Natural killer cell (primary cell): ENCODE measurements at regions not wholly inside any gene's neighbourhood (a gene's known extent, or its start where the extent isn't known, plus 50 kb on each side); places are given as distances from the start of the nearest gene placed in this dataset.
"Not testable (repeated sequence)": the region's sequence is repeated elsewhere in the genome, so short reads cannot be mapped to it uniquely, and the experiment has no call there.

Experiments
- ATAC-seq, 3 donors: fragments of 150-1000 bp in 2 of 3; fragments of 200-7000 bp in 1 of 3; cut with Tn5 transposase; 1 replicate in 1 of 3; 2 replicates in 2 of 3; pipeline ENCODE4 v1.10.0; 2021; ENCODE audit warnings: mild to moderate bottlenecking in 2 of 3, moderate library complexity in 2 of 3
- DNase-seq, 2 donors: peaks; one replicate each; pipeline versions ENCODE4 v3.0.0 to v3.0.0-alpha.2; 2013 to 2021; ENCODE audit warnings: mixed read lengths in 1 of 2
- H3K27ac ChIP-seq: one replicate; pipeline ENCODE4 v1.5.1; 2013; ENCODE audit warnings: mild to moderate bottlenecking, low read length
- H3K27me3 ChIP-seq: one replicate; pipeline ENCODE4 v1.6.1; 2013; ENCODE audit warnings: low read length; ENCODE audit not compliant: control insufficient read depth, insufficient read depth
- H3K36me3 ChIP-seq: one replicate; pipeline ENCODE4 v1.6.1; 2013; ENCODE audit warnings: low read length; ENCODE audit not compliant: control insufficient read depth, insufficient read depth
- H3K4me1 ChIP-seq: one replicate; pipeline ENCODE4 v1.6.1; 2013; ENCODE audit warnings: low read length; ENCODE audit not compliant: control insufficient read depth, insufficient read depth
- H3K4me3 ChIP-seq: one replicate; pipeline ENCODE4 v1.5.1; 2013; ENCODE audit warnings: low read length
- H3K9me3 ChIP-seq: one replicate; pipeline ENCODE4 v1.6.1; 2013; ENCODE audit warnings: low read length; ENCODE audit not compliant: control insufficient read depth, insufficient read depth
- H3K27ac Mint-ChIP-seq, 2 donors: one replicate each; pipeline ENCODE4 v1.8.0; 2022; ENCODE audit warnings: mild to moderate bottlenecking in 2 of 2, mixed read lengths in 2 of 2, moderate library complexity in 1 of 2
- H3K27me3 Mint-ChIP-seq, 2 donors: one replicate each; pipeline ENCODE4 v1.8.0; 2022; ENCODE audit warnings: low read depth in 2 of 2, mixed read lengths in 2 of 2
- H3K36me3 Mint-ChIP-seq: one replicate; pipeline ENCODE4 v1.8.0; 2022; ENCODE audit warnings: mixed read lengths
- H3K4me1 Mint-ChIP-seq, 2 donors: one replicate each; pipeline ENCODE4 v1.8.0; 2022; ENCODE audit warnings: mixed read lengths in 2 of 2
- H3K4me3 Mint-ChIP-seq: one replicate; pipeline ENCODE4 v1.8.0; 2022; ENCODE audit warnings: mild to moderate bottlenecking, moderate library complexity, mixed read lengths
- H3K9me3 Mint-ChIP-seq, 2 donors: one replicate each; pipeline ENCODE4 v1.8.0; 2022; ENCODE audit warnings: mixed read lengths in 2 of 2
- CTCF ChIP-seq: fragments of 200-600 bp; IDR thresholded peaks from one replicate; pipeline ENCODE4 v1.8.0; 2022; ENCODE audit warnings: antibody characterized with exemption
- WGBS: methylation state at CpG from one replicate; pipeline ENCODE4 v1.1.7; 2013; ENCODE audit warnings: missing lambda C conversion rate; ENCODE audit not compliant: insufficient coverage; 5-methylcytosine and 5-hydroxymethylcytosine counted together
- intact Hi-C: fragments of 100-400 bp; cut with micrococcal nuclease; formaldehyde crosslinking; loops from one replicate; pipeline ENCODE4 v1.14.2; 2022

- WGBS = no CpG with 5 or more reads among the region's 3 CpGs
- Histone ChIP-seq H3K4me3 (no peak overlapping the region), H3K9me3 (no peaks in the 10 kb centered on the region), H3K27ac (no peak overlapping the region), H3K27me3 (no peaks in the 10 kb centered on the region), H3K4me1 (no peaks in the 10 kb centered on the region), H3K36me3 (no peaks in the 10 kb centered on the region)
- Mint-ChIP-seq H3K27me3 (no peaks in the 10 kb centered on the region), H3K36me3 (no peaks in the 10 kb centered on the region), H3K4me1 (no peaks in the 10 kb centered on the region), H3K27ac (no peak overlapping the region), H3K9me3 (peaks cover 0 to 2% of the 10 kb centered on the region in 2 donors), H3K4me3 (no peak overlapping the region)
- DNase-seq = no peak
- TF ChIP-seq CTCF = no peak
- intact Hi-C loops = no loop called here
- no peak for ATAC-seq
Measured at GRCh38 chrX:106249706-106250379, 81.7 kb downstream of the PWWP3B start.

- peaks cover 0 to 5% of the 10 kb centered on the region in 2 donors for H3K9me3 Mint-ChIP-seq
- Histone ChIP-seq H3K27ac (no peak overlapping the region), H3K27me3 (no peaks in the 10 kb centered on the region), H3K4me1 (no peaks in the 10 kb centered on the region), H3K4me3 (no peak overlapping the region), H3K9me3 (no peaks in the 10 kb centered on the region), H3K36me3 (no peaks in the 10 kb centered on the region)
- no peak for TF ChIP-seq CTCF
- H3K27me3 Mint-ChIP-seq = no peaks in the 10 kb centered on the region
- WGBS = 53% methylated on average over 3 of the region's 3 CpGs
- no peaks in the 10 kb centered on the region for H3K4me1 Mint-ChIP-seq
- H3K4me3 Mint-ChIP-seq = no peak overlapping the region
- ATAC-seq (no peak), DNase-seq (no peak)
- H3K36me3 Mint-ChIP-seq = no peaks in the 10 kb centered on the region
- no peak overlapping the region for H3K27ac Mint-ChIP-seq
- intact Hi-C loops = no loop called here
Measured at GRCh38 chrX:106263817-106264216, 95.7 kb downstream of the PWWP3B start.

DNA sequence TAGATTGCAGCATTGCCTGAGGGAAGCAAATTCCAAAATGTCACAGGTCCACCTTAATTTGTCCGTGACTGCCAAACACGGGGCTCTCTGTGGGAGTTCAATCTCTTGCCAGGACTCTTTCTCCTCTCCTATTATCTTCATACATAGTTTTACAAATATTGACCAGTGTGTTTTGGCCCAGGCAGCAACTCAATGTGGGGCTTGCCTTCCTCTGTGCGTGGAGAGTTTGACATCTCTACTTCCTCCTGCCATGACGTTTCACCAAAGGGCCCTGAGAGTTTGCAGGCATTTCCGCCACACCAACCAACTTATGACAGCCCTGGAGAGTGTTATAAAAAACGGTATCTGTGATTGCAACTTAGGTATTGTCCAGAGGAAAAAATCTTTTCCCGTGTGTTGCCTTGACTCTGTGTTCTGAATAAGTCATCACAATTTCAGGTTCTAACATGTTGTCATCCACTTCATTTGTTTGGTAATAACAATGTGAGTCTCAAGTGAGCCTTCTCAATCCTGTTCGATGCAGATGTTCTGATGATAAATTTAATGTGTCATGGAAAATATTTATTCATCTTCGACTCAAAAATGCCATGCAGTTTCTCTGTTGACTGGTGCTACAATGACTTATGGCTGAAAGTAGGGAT, 106.0 kb downstream of the PWWP3B start:
- H3K9me3 Mint-ChIP-seq, H3K4me1 Mint-ChIP-seq, H3K27me3 Mint-ChIP-seq, ATAC-seq, H3K27me3 ChIP-seq, H3K9me3 ChIP-seq, H3K27ac ChIP-seq, DNase-seq, H3K27ac Mint-ChIP-seq, H3K4me3 Mint-ChIP-seq, H3K36me3 ChIP-seq, H3K4me3 ChIP-seq, intact Hi-C loops, H3K4me1 ChIP-seq, H3K36me3 Mint-ChIP-seq: not testable (repeated sequence)
- WGBS = no CpG with 5 or more reads among the region's 9 CpGs

GRCh38 chrX:106275172-106275571, 107.1 kb downstream of the PWWP3B start:
- H3K9me3 Mint-ChIP-seq, H3K36me3 ChIP-seq, H3K27me3 Mint-ChIP-seq, H3K27ac ChIP-seq, H3K27ac Mint-ChIP-seq, DNase-seq, H3K9me3 ChIP-seq, intact Hi-C loops, ATAC-seq, H3K4me3 ChIP-seq, H3K27me3 ChIP-seq, H3K36me3 Mint-ChIP-seq, H3K4me3 Mint-ChIP-seq, H3K4me1 Mint-ChIP-seq, H3K4me1 ChIP-seq: not testable (repeated sequence)
- no CpG with 5 or more reads among the region's 5 CpGs for WGBS
